Mucosa of descending colon (tissue), 3 donors: ENCODE measurements at regions not wholly inside any gene's neighbourhood (a gene's known extent, or its start where the extent isn't known, plus 50 kb on each side); places are given as distances from the start of the nearest gene placed in this dataset.

Experiments
- ATAC-seq: fragments of 200-7000 bp; cut with Tn5 transposase; one replicate; pipeline ENCODE4 v1.9.1; 2020; ENCODE audit warnings: mild to moderate bottlenecking, moderate library complexity
- DNase-seq, 3 donors: peaks; one replicate each; pipeline ENCODE4 v3.0.0-alpha.2; 2020
- H3K36me3 ChIP-seq: fragments of 200-600 bp; one replicate; pipeline ENCODE4 v1.8.0; 2021; ENCODE audit warnings: low read depth, mild to moderate bottlenecking
- H3K4me1 ChIP-seq: fragments of 200-600 bp; one replicate; pipeline ENCODE4 v1.8.0; 2021; ENCODE audit warnings: low read depth, mild to moderate bottlenecking
- H3K4me3 ChIP-seq: fragments of 200-600 bp; one replicate; pipeline ENCODE4 v1.8.0; 2021; ENCODE audit warnings: mild to moderate bottlenecking
- H3K9me3 ChIP-seq: fragments of 200-600 bp; one replicate; pipeline ENCODE4 v1.8.0; 2021; ENCODE audit warnings: mild to moderate bottlenecking
- intact Hi-C, 2 donors: fragments of 100-400 bp; cut with DNase I in 1 of 2; cut with micrococcal nuclease in 1 of 2; formaldehyde crosslinking; loops; one replicate each; pipeline versions ENCODE4 v1.11.0 to v1.11.1; 2022; cut with DNase I, micrococcal nuclease
- TF ChIP-seq, protein P1 (sequence below): fragments of 200-600 bp; IDR thresholded peaks from one replicate; pipeline ENCODE4 v1.8.0; 2022; ENCODE audit warnings: antibody characterized with exemption, mild to moderate bottlenecking
- donor health status: DM: no; HTN: no; CAD: no; lungs with moderate emphysema.
- donor health status: DM: no; HTN: no; CAD: no.
- donor health status: DM: no; HTN: yes; CAD: no.

DNA sequence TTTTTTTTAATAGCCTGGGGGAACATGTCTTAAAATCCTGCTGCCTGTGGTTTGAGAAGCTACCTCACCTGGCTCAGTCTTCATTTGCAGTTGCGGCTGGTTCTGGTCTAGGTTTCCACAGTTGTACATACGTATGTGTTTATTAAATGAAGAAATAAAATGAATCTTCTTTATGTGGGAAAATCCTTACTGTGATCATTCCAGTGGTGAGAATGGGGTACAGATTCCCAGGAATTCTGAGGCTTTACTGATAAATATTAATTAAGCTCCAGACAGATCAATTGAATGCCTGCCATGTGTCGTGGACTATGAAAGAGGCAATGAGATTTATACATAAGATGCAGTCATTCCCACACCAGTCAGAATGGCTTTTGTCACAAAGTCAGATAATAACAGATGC lies 356.1 kb upstream of the GRM7 start:
- TF ChIP-seq, protein P1, sequence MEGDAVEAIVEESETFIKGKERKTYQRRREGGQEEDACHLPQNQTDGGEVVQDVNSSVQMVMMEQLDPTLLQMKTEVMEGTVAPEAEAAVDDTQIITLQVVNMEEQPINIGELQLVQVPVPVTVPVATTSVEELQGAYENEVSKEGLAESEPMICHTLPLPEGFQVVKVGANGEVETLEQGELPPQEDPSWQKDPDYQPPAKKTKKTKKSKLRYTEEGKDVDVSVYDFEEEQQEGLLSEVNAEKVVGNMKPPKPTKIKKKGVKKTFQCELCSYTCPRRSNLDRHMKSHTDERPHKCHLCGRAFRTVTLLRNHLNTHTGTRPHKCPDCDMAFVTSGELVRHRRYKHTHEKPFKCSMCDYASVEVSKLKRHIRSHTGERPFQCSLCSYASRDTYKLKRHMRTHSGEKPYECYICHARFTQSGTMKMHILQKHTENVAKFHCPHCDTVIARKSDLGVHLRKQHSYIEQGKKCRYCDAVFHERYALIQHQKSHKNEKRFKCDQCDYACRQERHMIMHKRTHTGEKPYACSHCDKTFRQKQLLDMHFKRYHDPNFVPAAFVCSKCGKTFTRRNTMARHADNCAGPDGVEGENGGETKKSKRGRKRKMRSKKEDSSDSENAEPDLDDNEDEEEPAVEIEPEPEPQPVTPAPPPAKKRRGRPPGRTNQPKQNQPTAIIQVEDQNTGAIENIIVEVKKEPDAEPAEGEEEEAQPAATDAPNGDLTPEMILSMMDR = no peak
- Histone ChIP-seq H3K9me3 (no peaks in the 10 kb centered on the region), H3K4me1 (no peaks in the 10 kb centered on the region), H3K4me3 (no peak overlapping the region), H3K36me3 (no peaks in the 10 kb centered on the region)
- DNase-seq (no peak), ATAC-seq (no peak)
- intact Hi-C loops = no loop called here

DNA sequence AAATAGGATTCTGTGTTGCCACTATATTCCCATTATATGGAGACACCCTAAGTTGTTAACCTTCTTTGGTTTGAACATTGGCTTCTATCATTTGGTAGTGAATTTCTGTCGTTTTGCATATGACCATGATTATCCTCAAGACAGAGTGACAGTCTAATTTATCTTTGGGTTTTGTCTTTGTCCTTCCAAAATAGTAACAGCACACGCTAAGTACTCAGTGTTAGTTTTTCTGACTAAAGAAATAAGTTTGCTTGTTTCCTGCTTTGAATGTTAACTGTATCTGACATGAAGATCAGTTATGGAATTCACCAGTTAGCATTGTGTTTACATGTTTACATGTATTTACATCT lies 352.5 kb upstream of the GRM7 start:
- no peak for DNase-seq
- no peak overlapping the region for H3K4me3 ChIP-seq
- intact Hi-C loops = no loop called here

DNA sequence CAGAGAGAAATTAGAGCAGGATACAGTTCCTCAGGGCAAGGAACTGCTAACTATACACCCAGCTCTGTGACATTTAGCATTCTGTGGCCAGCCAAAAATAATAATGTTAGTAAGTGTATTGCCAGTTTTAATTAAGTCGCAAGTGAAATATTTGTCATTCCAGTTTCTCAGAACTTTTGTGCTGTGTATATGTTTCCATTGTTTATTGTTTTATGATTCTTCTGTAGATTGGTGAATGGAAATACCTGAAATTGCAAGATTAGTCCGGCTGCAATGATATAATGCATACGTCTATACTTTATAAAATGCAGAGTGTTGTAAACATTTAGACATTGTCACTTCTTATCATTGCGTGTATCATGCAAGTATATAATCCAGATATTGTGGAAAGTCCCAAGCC lies 351.3 kb upstream of the GRM7 start:
- intact Hi-C loops = no loop called here
- H3K4me1 ChIP-seq = no peaks in the 10 kb centered on the region
- H3K4me3 ChIP-seq = no peak overlapping the region
- TF ChIP-seq, protein P1 = no peak
- DNase-seq = no peak
- no peaks in the 10 kb centered on the region for H3K9me3 ChIP-seq
- ATAC-seq = no peak
- no peaks in the 10 kb centered on the region for H3K36me3 ChIP-seq

More for the DNA sequence above, 352.5 kb upstream of the GRM7 start:
- no peaks in the 10 kb centered on the region for H3K4me1 ChIP-seq
- H3K9me3 ChIP-seq = no peaks in the 10 kb centered on the region
- no peaks in the 10 kb centered on the region for H3K36me3 ChIP-seq
- no peak for ATAC-seq
- TF ChIP-seq, protein P1 = no peak

DNA sequence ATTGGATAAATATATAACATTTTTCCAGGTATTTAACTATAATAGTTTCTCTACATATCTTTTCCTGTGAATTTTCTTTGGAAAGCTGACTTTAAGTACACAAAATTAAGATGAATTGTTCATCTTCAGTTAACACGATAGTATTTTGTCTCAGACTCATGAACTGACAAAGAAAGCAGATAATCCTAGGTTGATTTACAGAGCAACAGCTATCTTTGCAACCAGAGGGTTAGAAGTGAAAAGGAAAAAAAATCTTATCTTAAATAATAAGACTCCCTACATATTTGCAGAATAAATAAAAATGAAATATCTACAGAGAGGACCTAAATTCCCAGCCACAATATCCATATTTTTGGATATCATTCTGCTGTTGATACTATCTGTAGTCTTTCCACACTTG lies 350.2 kb upstream of the GRM7 start:
- no peak for DNase-seq
- Histone ChIP-seq H3K4me3 (no peak overlapping the region), H3K4me1 (no peaks in the 10 kb centered on the region), H3K36me3 (no peaks in the 10 kb centered on the region), H3K9me3 (no peaks in the 10 kb centered on the region)
- TF ChIP-seq, protein P1 = no peak
- no peak for ATAC-seq
- intact Hi-C loops = no loop called here

DNA sequence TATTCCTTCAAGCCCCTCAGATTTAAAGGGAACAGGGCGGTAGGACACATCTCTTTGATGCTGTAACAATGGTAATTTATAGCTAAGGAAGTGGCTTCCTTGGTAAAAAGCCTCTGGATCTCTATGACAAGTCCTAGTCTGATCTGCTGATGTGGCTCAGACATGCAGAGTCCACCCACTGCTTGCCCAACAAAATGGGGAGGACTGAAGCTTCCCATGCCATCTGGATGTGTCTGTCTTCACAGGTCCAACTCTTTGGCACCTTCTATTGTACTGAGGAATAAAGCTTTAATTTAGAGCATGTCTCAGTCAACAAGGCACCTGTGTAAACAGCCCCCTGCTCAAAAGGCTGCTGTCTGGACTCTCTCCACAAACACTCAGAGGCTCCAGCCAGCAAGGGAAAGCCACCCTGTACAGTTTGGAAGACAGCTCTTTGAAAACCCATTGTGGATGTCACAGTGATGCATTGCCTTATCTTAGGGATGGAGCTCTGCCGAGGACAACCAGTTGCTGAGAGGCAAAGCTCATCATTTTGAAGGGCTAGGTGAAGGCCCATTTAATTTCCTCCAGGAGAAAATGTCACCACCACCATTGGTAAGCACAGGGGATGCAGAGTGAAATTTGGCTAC lies 348.6 kb upstream of the GRM7 start:
- no peak for ATAC-seq

More for the DNA sequence above, 348.6 kb upstream of the GRM7 start:
- H3K9me3 ChIP-seq = no peaks in the 10 kb centered on the region
- DNase-seq = no peak
- no peaks in the 10 kb centered on the region for H3K36me3 ChIP-seq
- intact Hi-C loops = no loop called here
- TF ChIP-seq, protein P1 = no peak
- no peak overlapping the region for H3K4me3 ChIP-seq
- H3K4me1 ChIP-seq = no peaks in the 10 kb centered on the region
